COLO829 (cell line): ENCODE measurements at regions not wholly inside any gene's neighbourhood (a gene's known extent, or its start where the extent isn't known, plus 50 kb on each side); places are given as distances from the start of the nearest gene placed in this dataset.

Experiments
- DNase-seq: peaks from one replicate; pipeline ENCODE4 v3.0.0; 2012; ENCODE audit warnings: low spot score

DNA sequence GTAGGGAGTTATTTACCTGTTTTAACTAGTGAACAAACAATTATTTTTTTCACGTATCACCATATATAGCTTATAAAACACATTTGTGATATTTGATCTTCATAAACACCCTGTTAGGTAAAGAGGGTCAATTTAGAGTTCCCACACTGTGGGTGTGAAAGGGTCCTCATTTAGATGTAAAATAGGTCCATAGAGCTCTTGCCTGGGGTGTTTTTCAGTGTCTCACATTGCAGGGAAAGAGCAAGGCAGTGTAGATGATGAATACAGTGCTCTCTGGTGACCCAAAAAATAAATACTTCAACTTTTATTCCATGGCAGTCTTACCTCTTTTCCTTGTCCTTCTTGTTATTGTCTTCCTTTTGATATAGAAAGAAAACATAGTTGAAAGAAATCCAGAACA lies 403.2 kb upstream of the SGCD start:
- DNase-seq, result no peak

DNA sequence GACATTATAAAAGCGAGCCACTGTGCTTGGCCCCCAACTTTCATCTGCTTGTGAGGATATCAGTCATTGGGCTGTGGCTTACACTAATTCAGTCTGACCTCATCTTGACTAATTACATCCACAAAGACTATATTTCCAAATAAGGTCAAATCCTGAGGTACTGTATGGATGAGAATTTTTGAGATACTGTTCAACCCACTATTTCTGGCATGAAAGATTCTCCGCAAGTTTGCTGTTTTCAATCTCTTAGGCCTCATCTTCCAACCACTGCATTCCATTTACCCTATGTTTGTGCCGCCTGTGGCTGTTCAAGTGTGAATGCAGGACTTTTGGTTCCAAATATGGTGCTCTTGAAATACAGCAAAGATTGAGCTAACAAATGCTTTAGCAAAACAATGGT lies 400.9 kb upstream of the SGCD start:
- DNase-seq, result no peak

DNA sequence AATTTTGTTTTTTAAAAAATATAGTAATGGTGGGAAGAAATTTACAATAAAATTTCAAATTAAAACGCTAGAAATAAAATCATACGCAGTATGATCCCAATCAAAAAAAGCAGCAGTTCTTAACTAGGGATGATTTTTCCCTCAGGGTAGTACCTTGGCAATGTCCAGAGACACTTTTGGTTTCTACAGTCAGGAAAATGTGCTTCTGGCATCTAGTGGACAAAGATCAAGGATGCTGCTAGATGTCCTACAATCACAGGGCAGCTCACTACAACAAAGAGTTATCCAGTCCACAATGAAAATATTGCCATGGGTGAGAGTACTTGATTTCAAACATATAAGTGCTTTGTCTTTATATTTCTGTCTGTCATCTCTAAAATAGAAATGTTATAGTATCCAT lies 400.2 kb upstream of the SGCD start:
- DNase-seq, result no peak

GRCh38 chr5:155929112-155929511 lies 397.9 kb upstream of the SGCD start:
- DNase-seq, result no peak

GRCh38 chr5:155934964-155935363 lies 392.0 kb upstream of the SGCD start:
- no peak for DNase-seq

- DNase-seq, result no peak
Observed at GRCh38 chr5:155935723-155936122, 391.2 kb upstream of the SGCD start.

DNA sequence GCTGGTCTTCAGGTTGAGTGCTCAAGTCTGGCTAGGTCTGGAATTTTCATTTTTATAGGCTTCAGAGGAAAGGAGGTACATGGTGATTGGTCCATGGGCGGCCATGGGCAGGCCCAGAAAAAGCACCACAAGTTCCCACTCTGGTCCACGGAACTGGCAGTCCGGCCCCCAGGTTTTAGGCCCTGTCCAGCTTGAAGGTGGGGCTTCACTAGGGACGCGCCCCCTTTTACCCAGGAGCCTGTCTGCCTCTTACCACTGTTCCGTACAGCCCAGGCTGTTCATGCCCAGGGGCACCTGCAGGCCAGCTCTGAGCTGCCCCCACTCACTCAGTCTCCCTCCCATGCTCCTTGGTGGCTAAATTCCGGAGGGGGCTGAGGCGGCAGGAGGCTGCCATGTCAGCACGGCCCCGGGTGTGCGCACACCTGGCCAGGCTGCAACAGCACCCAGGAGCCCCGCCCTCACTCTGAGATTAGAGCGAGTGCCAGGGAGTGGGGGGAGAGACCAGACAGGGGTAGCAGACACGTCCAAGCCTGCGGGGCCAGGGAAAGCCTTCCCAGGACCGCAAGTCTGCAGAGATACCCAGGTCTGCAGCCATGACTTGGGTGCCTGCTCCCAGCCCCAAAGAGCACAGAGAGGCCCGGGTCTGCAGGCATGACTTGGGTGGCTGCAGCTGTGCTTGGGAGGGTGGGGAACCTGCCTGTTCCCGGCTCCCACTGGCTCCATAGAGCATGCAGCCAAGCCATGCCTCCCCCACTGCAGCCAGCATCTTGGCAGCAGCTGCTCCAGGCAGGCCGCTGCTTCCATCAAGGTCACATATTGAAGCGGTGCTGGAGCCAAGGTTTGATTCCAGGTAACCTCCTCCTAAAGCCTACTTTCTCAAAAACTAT lies 390.2 kb upstream of the SGCD start:
- DNase-seq, result no peak

DNA sequence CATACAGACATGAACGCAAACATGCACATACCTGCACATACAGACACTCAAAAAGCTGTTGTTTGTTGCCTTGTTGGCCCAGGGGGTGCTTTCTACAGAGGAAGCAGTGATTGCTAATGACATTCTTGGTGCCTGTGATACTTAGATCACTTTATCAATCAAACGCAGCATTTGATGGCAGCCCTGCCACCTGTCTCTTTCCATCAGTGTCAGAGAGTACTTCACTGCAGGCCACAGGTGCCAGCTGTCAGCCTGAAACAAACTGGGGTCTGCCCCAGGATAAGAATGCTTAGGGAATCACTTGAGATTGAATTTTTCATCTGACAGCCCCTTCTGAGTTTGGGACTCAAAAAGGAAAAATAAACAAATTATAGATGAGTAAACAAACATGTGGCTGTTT lies 388.9 kb upstream of the SGCD start:
- no peak for DNase-seq

DNA sequence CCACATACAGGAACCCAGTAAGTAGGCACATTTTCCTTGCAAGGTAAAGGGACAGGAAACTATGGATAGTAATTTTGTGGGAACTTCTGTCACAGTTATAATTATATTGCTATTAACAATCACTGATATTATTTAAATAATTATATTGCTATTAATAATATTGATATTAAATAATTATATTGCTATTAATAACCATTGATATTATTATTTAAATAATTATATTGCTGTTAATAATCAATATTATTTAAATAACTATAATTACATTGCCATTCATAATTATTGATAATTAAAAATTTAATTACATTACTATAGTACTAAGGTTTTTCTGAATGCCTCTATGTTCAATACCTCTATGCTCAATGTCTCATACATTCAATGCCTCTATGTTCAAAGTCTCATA lies 385.6 kb upstream of the SGCD start:
- no peak for DNase-seq

DNA sequence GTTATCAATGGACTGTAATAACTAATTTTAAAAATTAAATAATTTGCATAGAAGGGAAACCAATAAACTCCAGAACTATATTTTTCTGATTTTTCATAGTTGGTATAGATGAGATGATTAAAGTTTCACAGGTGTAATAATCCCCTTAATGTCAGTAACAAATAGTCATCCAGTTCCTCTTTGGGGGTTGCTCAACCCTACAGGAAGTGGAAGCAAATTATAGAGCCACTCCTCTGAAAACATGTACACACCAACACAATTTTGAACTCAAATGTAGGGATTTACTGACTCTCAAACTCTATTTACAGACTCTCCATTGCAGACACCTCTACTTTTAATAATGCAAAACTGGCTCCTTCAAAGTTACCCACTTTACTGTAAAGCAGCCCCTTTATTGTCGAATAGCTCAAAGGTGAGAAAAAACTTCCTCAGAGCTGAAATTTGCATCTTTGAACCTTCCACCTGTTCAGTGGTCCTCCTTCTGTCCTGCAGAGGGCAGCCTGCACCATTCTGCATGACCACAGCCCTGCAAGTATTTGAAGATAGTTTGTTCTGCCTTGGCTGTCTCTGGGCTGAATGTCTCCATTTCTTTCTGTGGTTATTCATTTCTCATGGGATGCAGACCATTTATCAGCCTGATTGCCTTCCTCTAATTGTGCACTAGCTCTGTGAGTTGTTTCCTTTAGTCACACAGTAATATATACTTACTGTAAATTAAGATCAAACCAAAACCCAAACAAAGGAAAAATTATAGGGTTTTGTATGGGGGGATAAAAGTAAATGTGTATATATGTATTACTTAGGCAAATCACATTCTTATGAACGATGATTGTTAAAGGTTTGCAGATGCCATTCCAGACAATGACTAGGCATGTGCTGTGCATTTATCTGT lies 383.2 kb upstream of the SGCD start:
- peak; percentile 28 for DNase-seq

DNA sequence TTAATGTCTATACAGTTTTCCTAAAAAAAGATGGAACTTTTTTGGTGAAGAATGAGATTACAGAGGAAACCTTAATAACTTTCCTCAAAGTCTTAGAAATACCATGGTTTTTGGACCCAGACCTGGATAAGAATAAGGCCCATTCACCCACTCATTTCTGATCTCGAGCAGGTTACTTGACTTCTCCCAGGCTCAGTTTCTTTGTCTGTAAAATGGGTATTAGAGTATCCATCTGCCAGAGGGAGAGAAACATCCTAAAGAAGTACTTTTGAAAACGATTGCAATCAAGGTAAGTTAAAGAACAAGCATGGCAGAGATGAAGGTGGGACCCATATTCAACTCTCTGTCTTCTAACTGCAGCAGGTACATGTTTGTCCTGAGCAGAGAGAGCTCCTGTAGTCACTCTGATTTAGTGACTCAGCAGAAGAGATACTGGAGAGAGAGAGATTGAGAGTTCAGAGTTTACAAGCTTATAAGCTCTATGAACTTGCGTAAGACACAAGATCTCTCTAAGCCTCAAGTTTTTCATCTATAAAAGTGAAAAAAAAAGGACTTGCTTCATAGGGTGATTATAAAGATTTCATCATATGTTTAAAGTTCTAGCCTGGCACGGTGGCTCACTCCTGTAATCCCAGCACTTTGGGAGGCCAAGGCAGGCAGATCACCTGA lies 379.4 kb upstream of the SGCD start:
- DNase-seq, result no peak

DNA sequence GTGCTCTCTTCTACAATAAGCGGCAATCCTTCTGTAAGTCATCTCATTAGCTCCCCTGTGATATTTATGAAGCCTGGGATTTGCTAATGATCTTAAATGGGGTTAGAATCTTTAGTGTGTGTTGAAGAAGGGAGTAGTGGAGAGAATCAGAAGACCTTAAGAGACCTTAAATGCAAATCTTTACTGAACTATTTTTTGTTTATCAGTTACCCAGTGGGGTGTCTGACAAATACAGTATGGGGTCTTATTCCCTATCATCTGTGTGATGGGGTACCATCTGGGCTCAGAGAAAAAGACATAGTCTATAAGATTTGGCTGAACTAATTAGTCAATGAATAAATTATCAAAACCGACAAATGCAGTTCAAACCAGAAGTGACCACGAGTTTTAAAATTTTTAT lies 378.4 kb upstream of the SGCD start:
- no peak for DNase-seq

DNA sequence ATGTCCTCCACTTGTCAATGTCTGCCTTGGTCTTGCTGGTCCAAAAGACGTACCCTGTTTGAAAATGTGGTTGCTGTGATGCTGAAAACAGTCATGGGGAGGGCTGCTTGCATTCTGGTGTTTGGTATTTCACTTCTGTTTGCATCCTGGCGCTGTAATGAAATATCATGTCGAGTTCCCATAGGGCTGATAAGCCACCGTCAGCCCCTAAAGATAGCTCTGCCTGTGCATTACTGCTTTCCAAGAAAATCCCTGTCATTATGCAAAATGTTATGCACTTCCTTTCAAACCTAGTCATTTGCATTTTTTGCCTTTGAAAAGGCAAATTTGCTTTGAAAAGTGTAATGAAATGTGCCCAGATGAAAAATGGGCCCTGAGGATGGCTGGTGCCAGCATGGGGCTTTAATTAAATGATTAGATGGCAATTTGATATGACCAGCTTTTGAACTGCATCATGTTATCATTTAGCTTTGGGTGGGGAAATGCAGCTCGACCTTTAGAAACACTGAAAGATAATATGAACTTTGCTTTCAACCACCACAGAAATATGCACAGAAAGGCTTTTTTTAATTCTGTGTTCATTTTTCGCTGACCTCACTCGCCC lies 374.4 kb upstream of the SGCD start:
- no peak for DNase-seq

GRCh38 chr5:155953335-155953734 lies 373.6 kb upstream of the SGCD start:
- peak; percentile 10 for DNase-seq

DNA sequence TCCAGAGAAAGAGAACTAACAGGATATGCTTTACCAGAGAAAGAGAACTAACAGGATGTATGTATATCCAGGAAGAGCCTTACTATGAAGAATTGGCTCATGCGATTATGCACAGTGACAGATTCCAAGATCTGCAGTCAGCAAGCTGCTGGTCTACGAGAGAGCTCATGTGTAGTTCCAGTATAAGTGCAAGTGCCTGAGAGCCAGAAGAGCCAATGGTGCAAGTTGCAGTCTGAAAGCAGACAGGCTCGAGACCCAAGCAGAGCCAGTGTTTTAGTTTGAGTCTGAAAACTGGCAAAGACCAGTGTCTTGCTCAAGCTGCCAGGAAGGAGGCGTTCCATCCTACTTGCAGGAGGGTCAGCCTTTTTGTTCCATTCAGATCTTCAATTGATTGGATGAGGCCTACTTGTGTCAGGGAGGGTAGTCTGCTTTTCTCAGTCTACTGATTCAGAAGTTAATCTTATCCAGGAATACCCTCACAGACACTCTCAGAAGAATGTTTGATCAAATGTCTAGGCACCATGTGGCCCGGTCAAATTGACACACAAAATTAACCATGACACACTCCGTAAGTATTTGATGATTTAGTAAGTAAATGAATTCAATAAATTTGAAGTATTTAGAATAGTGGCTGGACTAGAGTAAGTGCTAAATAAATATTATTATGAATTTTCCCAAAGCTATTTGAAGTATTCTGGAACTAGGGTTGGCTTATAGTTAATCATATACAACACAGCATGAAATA lies 372.1 kb upstream of the SGCD start:
- no peak for DNase-seq

- no peak for DNase-seq
Observed at GRCh38 chr5:155957884-155958283, 369.1 kb upstream of the SGCD start.

GRCh38 chr5:155959082-155959481 lies 367.9 kb upstream of the SGCD start:
- DNase-seq, result no peak

DNA sequence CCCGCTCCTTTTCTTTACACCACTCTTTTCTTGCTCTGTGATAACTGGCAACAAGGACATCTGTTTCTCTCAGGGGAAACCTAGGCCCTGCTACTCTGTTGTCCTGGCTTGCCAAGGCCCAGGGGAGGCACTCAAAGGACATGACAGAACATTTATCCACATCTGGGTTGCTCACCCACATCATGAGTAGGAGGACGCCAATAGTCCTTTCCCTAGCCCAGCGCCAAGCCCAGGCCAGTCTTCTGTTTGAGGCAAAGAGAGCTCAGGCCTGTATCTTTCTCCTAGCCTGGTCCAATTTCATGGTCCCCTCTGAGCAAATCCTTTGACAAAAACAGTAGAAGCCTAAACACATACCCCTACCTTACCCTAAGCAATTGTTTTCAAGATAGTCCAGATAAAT lies 366.8 kb upstream of the SGCD start:
- no peak for DNase-seq

DNA sequence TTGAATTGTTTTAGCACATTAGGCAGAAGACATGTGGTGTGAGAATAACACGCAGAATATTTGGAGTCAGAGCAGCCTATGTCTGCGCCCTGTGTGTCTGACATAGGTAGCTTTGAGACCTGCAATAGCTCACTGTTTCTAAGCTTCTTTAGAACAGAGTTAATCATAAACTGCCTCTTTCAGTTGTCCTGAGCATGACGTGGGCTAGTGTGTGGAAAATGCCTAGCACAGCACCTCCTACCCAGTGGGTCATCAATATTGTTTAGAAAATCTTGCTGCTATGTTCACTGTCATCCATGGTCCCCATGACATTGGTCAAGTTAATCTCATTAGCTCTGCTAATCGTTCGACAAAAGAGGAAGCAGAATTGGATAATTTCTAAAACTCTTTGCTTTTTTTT lies 357.4 kb upstream of the SGCD start:
- DNase-seq, result no peak

DNA sequence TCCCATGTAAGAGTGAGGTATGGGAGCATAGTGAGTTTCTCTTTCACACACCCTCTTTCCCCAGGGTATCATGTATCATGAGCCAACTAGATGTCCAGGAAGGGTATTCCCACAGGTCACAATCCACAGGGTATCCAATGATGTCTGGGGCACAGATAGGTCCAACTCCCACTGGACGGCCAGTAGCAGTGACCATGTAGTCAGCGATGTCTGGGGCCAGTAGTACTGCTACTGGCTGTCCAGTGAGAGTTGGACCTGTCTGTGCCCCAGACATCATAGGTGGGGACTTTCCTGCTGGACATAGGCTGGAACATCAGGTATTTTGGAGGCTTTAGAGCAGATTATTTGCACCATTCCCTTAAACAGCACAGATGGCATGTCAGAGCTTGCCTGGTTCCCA lies 352.6 kb upstream of the SGCD start:
- no peak for DNase-seq

DNA sequence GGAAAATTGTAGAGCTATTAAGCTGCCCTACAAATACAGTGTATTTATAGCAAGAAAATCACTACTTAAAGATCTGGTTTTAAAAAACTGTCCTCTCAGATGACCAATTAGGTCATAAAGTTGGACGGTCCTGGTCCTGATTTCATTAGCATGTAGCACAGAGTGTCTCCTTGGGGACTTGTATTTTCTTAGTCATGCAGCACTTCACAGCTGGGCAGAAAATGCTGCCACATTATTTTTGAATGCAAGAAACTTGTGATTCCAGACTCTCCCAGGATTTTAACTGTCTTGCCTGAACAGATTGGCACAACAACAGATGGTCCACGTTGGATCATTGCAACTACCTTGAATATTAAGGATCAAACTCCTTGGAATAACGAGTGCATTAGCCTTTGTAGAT lies 348.1 kb upstream of the SGCD start:
- DNase-seq, result no peak

- no peak for DNase-seq
Observed at GRCh38 chr5:155982354-155982753, 344.6 kb upstream of the SGCD start.
